ENCODE measurements at regions not wholly inside any gene's neighbourhood (a gene's known extent, or its start where the extent isn't known, plus 50 kb on each side); places are given as distances from the start of the nearest gene placed in this dataset.

- dilution Hi-C loops (cut with MboI; ENCODE audit: extremely low pct_ligation_motif_present, low sequenced_read_pairs) (no loop called here), intact Hi-C loops (cut with micrococcal nuclease) (no loop called here)
- H3K9me3 ChIP-seq (replicated peaks; ENCODE audit: control insufficient read depth, insufficient read depth, low read length), result no peaks in the 10 kb centered on the region
- FAIRE-seq (no peak), DNase-seq (ENCODE audit: low read depth, low spot score) (no peak)
- no peaks in the 10 kb centered on the region for H3K4me1 ChIP-seq (ENCODE audit: control insufficient read depth, extremely low read depth, insufficient read depth, low read length)
- TF ChIP-seq POLR2A (IDR thresholded peaks at IDR 0.05; ENCODE audit: low read depth, low read length) (no peak), FOS (IDR thresholded peaks at IDR 0.05; ENCODE audit: borderline replicate concordance, insufficient read depth, low read length) (no peak), CTCF (IDR thresholded peaks at IDR 0.05; ENCODE audit: extremely low read depth in 1 of 2, insufficient read depth in 1 of 2, low read depth in 1 of 2, low read length in 2 of 2) (no peak), MYC (IDR thresholded peaks at IDR 0.05; ENCODE audit: low read depth, low read length) (no peak), GATA2 (IDR thresholded peaks at IDR 0.05; ENCODE audit: insufficient read depth, insufficient read length, low read depth, low read length) (no peak)
- no TSS peak for BruUV-seq (replicated peaks)
- H3K9ac ChIP-seq (replicated peaks; ENCODE audit: extremely low read depth, insufficient read depth, low read length), result no peak overlapping the region
- no peaks in the 10 kb centered on the region for H3K27me3 ChIP-seq (ENCODE audit: control insufficient read depth in 2 of 2, insufficient read depth in 2 of 2, low read length in 2 of 2)
- CTCF ChIA-PET, result no interaction called here
- no peak overlapping the region for H2AFZ ChIP-seq (ENCODE audit: low read depth, low read length)
- H3K9me1 ChIP-seq (replicated peaks; ENCODE audit: control insufficient read depth, extremely low read depth, insufficient read depth, low read length), result no peaks in the 10 kb centered on the region
- H3K36me3 ChIP-seq (ENCODE audit: control insufficient read depth in 2 of 2, extremely low read depth in 1 of 2, insufficient read depth in 2 of 2, low read length in 2 of 2), result no peaks in the 10 kb centered on the region
- POLR2A ChIA-PET, result no interaction called here
- no peak overlapping the region for H3K27ac ChIP-seq (ENCODE audit: insufficient read depth, low read depth, low read length)
- H3K4me3 ChIP-seq (replicated peaks in 1 of 3; ENCODE audit: insufficient read depth in 1 of 3, low read depth in 1 of 3, low read length in 3 of 3), result no peak overlapping the region
- H3K79me2 ChIP-seq (ENCODE audit: control insufficient read depth, insufficient read depth, low read length), result no peaks in the 10 kb centered on the region
- H4K20me1 ChIP-seq (replicated peaks; ENCODE audit: control insufficient read depth, extremely low read depth, insufficient read depth, low read length), result no peaks in the 10 kb centered on the region
- no peak overlapping the region for H3K4me2 ChIP-seq (ENCODE audit: insufficient read depth, low read length)
These were observed 58.4 kb upstream of the DIO3 start for GRCh38 chr14:101502761-101503392.

DNA sequence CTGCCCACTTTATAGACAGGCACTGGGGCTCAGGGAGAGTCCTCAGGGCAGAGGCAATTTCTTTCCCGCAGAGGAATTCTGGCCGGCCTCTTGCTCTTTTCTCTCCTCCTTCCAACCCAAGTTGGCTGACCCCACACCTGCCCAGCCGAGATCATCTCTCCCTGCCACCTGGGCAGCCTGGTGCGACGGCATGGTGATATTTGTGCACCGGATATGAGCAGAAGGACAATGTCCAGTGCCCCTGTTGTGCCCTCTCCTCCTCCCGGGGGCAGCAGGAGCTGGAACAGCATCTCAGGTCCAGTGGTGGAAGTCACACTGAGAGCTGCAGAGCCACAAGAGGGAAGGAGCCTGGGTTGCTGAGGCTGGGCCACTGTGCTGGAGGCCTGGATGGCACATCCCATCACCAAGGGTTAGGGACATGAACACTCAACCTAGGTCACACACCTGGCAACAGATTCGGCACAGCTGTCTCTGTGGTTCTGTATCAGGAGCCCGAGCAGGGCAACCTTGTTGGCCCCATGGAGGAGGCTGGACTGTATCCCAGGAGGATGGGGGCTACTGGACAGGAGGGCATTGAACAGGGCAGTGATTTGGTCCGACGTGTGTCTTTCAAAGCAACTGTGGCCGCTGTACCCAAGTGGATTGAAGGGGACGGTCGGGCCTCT, 57.7 kb upstream of the DIO3 start:
- intact Hi-C loops (cut with micrococcal nuclease), result no loop called here
- H3K4me2 ChIP-seq (ENCODE audit: insufficient read depth, low read length), result no peak overlapping the region
- TF ChIP-seq, protein P1, sequence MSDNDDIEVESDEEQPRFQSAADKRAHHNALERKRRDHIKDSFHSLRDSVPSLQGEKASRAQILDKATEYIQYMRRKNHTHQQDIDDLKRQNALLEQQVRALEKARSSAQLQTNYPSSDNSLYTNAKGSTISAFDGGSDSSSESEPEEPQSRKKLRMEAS (IDR thresholded peaks at IDR 0.05; ENCODE audit: insufficient read depth, insufficient read length), result no peak
- TF ChIP-seq EZH2 (IDR thresholded peaks at IDR 0.05; ENCODE audit: borderline replicate concordance, low read depth, low read length, severe bottlenecking) (no peak), GATA2 (IDR thresholded peaks at IDR 0.05; ENCODE audit: insufficient read depth, insufficient read length, low read depth, low read length) (no peak), MYC (IDR thresholded peaks at IDR 0.05; ENCODE audit: low read depth, low read length) (no peak), JUN (IDR thresholded peaks at IDR 0.05; ENCODE audit: borderline replicate concordance, insufficient read depth, insufficient read length, low read depth) (no peak)
- ChIA-PET CTCF (no interaction called here), POLR2A (no interaction called here)
- H3K36me3 ChIP-seq (ENCODE audit: control insufficient read depth in 2 of 2, extremely low read depth in 1 of 2, insufficient read depth in 2 of 2, low read length in 2 of 2), result no peaks in the 10 kb centered on the region
- FAIRE-seq (no peak), DNase-seq (ENCODE audit: low read depth, low spot score) (no peak)
- H3K9ac ChIP-seq (replicated peaks; ENCODE audit: extremely low read depth, insufficient read depth, low read length), result no peak overlapping the region
- no peaks in the 10 kb centered on the region for H3K9me3 ChIP-seq (replicated peaks; ENCODE audit: control insufficient read depth, insufficient read depth, low read length)
- H3K9me1 ChIP-seq (replicated peaks; ENCODE audit: control insufficient read depth, extremely low read depth, insufficient read depth, low read length), result no peaks in the 10 kb centered on the region
- dilution Hi-C loops (cut with MboI; ENCODE audit: extremely low pct_ligation_motif_present, low sequenced_read_pairs), result no loop called here
- H4K20me1 ChIP-seq (replicated peaks; ENCODE audit: control insufficient read depth, extremely low read depth, insufficient read depth, low read length), result no peaks in the 10 kb centered on the region
- H3K27me3 ChIP-seq (ENCODE audit: control insufficient read depth in 2 of 2, insufficient read depth in 2 of 2, low read length in 2 of 2), result no peaks in the 10 kb centered on the region
- no peak overlapping the region for H2AFZ ChIP-seq (ENCODE audit: low read depth, low read length)
- H3K4me1 ChIP-seq (ENCODE audit: control insufficient read depth, extremely low read depth, insufficient read depth, low read length), result no peaks in the 10 kb centered on the region
- BruUV-seq (replicated peaks), result no TSS peak
- H3K4me3 ChIP-seq (replicated peaks in 1 of 3; ENCODE audit: insufficient read depth in 1 of 3, low read depth in 1 of 3, low read length in 3 of 3), result no peak overlapping the region
- H3K79me2 ChIP-seq (ENCODE audit: control insufficient read depth, insufficient read depth, low read length), result no peaks in the 10 kb centered on the region
- no peak overlapping the region for H3K27ac ChIP-seq (ENCODE audit: insufficient read depth, low read depth, low read length)

Measured in endothelial cell of umbilical vein (primary cell).